Neural cell (in vitro differentiated cells): ENCODE measurements at regions not wholly inside any gene's neighbourhood (a gene's known extent, or its start where the extent isn't known, plus 50 kb on each side); places are given as distances from the start of the nearest gene placed in this dataset.

ENCODE experiments used
- H2AFZ ChIP-seq: fragments of 200-600, 300-800 bp; sonication (generic), shearing (Covaris generic); 2 replicates; pipeline ENCODE4 v1.6.0; 2014; ENCODE audit warnings: low read depth, mild to moderate bottlenecking, antibody characterized with exemption, low read length, moderate library complexity
- H3F3A ChIP-seq: fragments of 200-600 bp; shearing (Covaris generic); 2 replicates; pipeline ENCODE4 v1.6.1; 2016; ENCODE audit warnings: mild to moderate bottlenecking, moderate library complexity, mixed read lengths, antibody characterized with exemption, low read length; ENCODE audit not compliant: insufficient read depth, poor library complexity, severe bottlenecking
- H3K27ac ChIP-seq: fragments of 200-600, 300-800 bp; sonication (generic), shearing (Covaris generic); 2 replicates; pipeline ENCODE4 v1.5.1; 2014; ENCODE audit warnings: mild to moderate bottlenecking, low read length, moderate library complexity
- H3K27me3 ChIP-seq: fragments of 300-800, 200-600 bp; sonication (generic), shearing (Covaris generic); 2 replicates; pipeline ENCODE4 v1.6.0; 2014; ENCODE audit warnings: mild to moderate bottlenecking, low read depth, low read length, moderate library complexity; ENCODE audit not compliant: insufficient read depth
- H3K36me3 ChIP-seq: fragments of 300-800, 200-600 bp; sonication (generic), shearing (Covaris generic); 2 replicates; pipeline ENCODE4 v1.5.1; 2014; ENCODE audit warnings: mild to moderate bottlenecking, antibody characterized with exemption, low read length, moderate library complexity; ENCODE audit not compliant: insufficient read depth
- H3K4me2 ChIP-seq: fragments of 300-800, 200-600 bp; sonication (generic), shearing (Covaris generic); 2 replicates; pipeline ENCODE4 v1.6.0; 2014; ENCODE audit warnings: mild to moderate bottlenecking, low read length
- H3K4me3 ChIP-seq: fragments of 300-800, 200-600 bp; sonication (generic), shearing (Covaris generic); 2 replicates; pipeline ENCODE4 v1.5.1; 2014; ENCODE audit warnings: mild to moderate bottlenecking, low read length, moderate library complexity
- H3K79me2 ChIP-seq: fragments of 200-600 bp; shearing (Covaris generic); replicated peaks from 2 replicates; pipeline ENCODE4 v1.6.0; 2014; ENCODE audit warnings: mild to moderate bottlenecking, low read length, moderate library complexity; ENCODE audit not compliant: insufficient read depth
- H3K9ac ChIP-seq: fragments of 300-800, 200-600 bp; sonication (generic), shearing (Covaris generic); 2 replicates; pipeline ENCODE4 v1.6.1; 2016; ENCODE audit warnings: mild to moderate bottlenecking, low read length, mixed read lengths
- H3K9me2 ChIP-seq: fragments of 200-600 bp; shearing (Covaris generic); 2 replicates; pipeline ENCODE4 v1.6.1; 2016; ENCODE audit warnings: mild to moderate bottlenecking, low read length, mixed read lengths; ENCODE audit not compliant: insufficient read depth
- H3K9me3 ChIP-seq: fragments of 200-600, 300-800 bp; sonication (generic), shearing (Covaris generic); 2 replicates; pipeline ENCODE4 v1.6.1; 2016; ENCODE audit warnings: mild to moderate bottlenecking, mixed run types, low read length, moderate library complexity, mixed read lengths
- H4K20me1 ChIP-seq: fragments of 200-600 bp; shearing (Covaris generic); 2 replicates; pipeline ENCODE4 v1.6.1; 2016; ENCODE audit warnings: mild to moderate bottlenecking, mixed run types; ENCODE audit not compliant: insufficient read depth
- POLR2AphosphoS5 ChIP-seq: IDR thresholded peaks from 2 replicates; pipeline ENCODE4 v1.6.1; 2012
- RAD21 ChIP-seq: fragments of 450-650 bp; conservative IDR thresholded peaks from 2 replicates; pipeline ENCODE4 v1.6.1; 2014; ENCODE audit warnings: antibody characterized with exemption, mild to moderate bottlenecking, moderate library complexity
- SMC3 ChIP-seq: fragments of 450-650 bp; conservative IDR thresholded peaks from 2 replicates; pipeline ENCODE4 v1.6.1; 2014; ENCODE audit warnings: antibody characterized with exemption, mild to moderate bottlenecking, moderate library complexity; ENCODE audit not compliant: poor library complexity
- TAF1 ChIP-seq: IDR thresholded peaks from 2 replicates; pipeline ENCODE4 v1.6.1; 2012; ENCODE audit warnings: low read depth
- TF ChIP-seq, protein P1 (sequence below): IDR thresholded peaks from 2 replicates; pipeline ENCODE4 v1.6.1; 2012; ENCODE audit warnings: borderline replicate concordance
- TF ChIP-seq, protein P2 (sequence below): fragments of 450-650 bp; IDR thresholded peaks from 2 replicates; pipeline ENCODE4 v1.5.1; 2014; ENCODE audit warnings: antibody characterized with exemption, mild to moderate bottlenecking, moderate library complexity; ENCODE audit not compliant: poor library complexity, severe bottlenecking

GRCh38 chr20:47863981-47864380 lies 78.7 kb upstream of the SULF2 start:
- Histone ChIP-seq H3F3A (no peaks in the 10 kb centered on the region), H3K36me3 (no peaks in the 10 kb centered on the region), H3K27ac (no peak overlapping the region), H3K4me3 (no peak overlapping the region), H3K4me2 (no peak overlapping the region), H3K27me3 (no peaks in the 10 kb centered on the region), H3K9ac (no peak overlapping the region), H4K20me1 (no peaks in the 10 kb centered on the region), H2AFZ (no peak overlapping the region), H3K9me3 (no peaks in the 10 kb centered on the region), H3K9me2 (no peaks in the 10 kb centered on the region), H3K79me2 (no peaks in the 10 kb centered on the region)
- TF ChIP-seq TAF1 (no peak), POLR2AphosphoS5 (no peak)

- H4K20me1 ChIP-seq, result no peaks in the 10 kb centered on the region
- H3K36me3 ChIP-seq, result no peaks in the 10 kb centered on the region
- no peak overlapping the region for H2AFZ ChIP-seq
Observed at GRCh38 chr20:47863315-47863965, 78.2 kb upstream of the SULF2 start.

More at GRCh38 chr20:47863315-47863965, 78.2 kb upstream of the SULF2 start:
- TF ChIP-seq RAD21 (no peak), SMC3 (no peak)
- TF ChIP-seq, protein P1, sequence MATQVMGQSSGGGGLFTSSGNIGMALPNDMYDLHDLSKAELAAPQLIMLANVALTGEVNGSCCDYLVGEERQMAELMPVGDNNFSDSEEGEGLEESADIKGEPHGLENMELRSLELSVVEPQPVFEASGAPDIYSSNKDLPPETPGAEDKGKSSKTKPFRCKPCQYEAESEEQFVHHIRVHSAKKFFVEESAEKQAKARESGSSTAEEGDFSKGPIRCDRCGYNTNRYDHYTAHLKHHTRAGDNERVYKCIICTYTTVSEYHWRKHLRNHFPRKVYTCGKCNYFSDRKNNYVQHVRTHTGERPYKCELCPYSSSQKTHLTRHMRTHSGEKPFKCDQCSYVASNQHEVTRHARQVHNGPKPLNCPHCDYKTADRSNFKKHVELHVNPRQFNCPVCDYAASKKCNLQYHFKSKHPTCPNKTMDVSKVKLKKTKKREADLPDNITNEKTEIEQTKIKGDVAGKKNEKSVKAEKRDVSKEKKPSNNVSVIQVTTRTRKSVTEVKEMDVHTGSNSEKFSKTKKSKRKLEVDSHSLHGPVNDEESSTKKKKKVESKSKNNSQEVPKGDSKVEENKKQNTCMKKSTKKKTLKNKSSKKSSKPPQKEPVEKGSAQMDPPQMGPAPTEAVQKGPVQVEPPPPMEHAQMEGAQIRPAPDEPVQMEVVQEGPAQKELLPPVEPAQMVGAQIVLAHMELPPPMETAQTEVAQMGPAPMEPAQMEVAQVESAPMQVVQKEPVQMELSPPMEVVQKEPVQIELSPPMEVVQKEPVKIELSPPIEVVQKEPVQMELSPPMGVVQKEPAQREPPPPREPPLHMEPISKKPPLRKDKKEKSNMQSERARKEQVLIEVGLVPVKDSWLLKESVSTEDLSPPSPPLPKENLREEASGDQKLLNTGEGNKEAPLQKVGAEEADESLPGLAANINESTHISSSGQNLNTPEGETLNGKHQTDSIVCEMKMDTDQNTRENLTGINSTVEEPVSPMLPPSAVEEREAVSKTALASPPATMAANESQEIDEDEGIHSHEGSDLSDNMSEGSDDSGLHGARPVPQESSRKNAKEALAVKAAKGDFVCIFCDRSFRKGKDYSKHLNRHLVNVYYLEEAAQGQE, result no peak
- TF ChIP-seq, protein P2, sequence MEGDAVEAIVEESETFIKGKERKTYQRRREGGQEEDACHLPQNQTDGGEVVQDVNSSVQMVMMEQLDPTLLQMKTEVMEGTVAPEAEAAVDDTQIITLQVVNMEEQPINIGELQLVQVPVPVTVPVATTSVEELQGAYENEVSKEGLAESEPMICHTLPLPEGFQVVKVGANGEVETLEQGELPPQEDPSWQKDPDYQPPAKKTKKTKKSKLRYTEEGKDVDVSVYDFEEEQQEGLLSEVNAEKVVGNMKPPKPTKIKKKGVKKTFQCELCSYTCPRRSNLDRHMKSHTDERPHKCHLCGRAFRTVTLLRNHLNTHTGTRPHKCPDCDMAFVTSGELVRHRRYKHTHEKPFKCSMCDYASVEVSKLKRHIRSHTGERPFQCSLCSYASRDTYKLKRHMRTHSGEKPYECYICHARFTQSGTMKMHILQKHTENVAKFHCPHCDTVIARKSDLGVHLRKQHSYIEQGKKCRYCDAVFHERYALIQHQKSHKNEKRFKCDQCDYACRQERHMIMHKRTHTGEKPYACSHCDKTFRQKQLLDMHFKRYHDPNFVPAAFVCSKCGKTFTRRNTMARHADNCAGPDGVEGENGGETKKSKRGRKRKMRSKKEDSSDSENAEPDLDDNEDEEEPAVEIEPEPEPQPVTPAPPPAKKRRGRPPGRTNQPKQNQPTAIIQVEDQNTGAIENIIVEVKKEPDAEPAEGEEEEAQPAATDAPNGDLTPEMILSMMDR, result no peak
- Histone ChIP-seq H3K79me2 (no peaks in the 10 kb centered on the region), H3K4me2 (no peak overlapping the region), H3K9ac (no peak overlapping the region), H3K4me3 (no peak overlapping the region), H3K27ac (no peak overlapping the region), H3K9me2 (no peaks in the 10 kb centered on the region), H3K27me3 (no peaks in the 10 kb centered on the region), H3F3A (no peaks in the 10 kb centered on the region), H3K9me3 (no peaks in the 10 kb centered on the region)
